ENCODE measurements at regions not wholly inside any gene's neighbourhood (a gene's known extent, or its start where the extent isn't known, plus 50 kb on each side); places are given as distances from the start of the nearest gene placed in this dataset.

- no peak for DNase-seq (ENCODE audit: low read depth)
- H3K4me3 ChIP-seq (ENCODE audit: low read depth, low read length): no peak overlapping the region
- no peak for TF ChIP-seq CTCF (IDR thresholded peaks at IDR 0.05; ENCODE audit: control insufficient read depth, extremely low read depth, insufficient read depth)
Observed at GRCh38 chr20:52256454-52256853, 64.9 kb upstream of the ZFP64 start.

- TF ChIP-seq CTCF (IDR thresholded peaks at IDR 0.05; ENCODE audit: control insufficient read depth, extremely low read depth, insufficient read depth): no peak
- DNase-seq (ENCODE audit: low read depth): no peak
Observed at GRCh38 chr20:52252664-52253063, 61.1 kb upstream of the ZFP64 start.

GRCh38 chr20:52251827-52252226, 60.2 kb upstream of the ZFP64 start:
- DNase-seq (ENCODE audit: low read depth): no peak
- TF ChIP-seq CTCF (IDR thresholded peaks at IDR 0.05; ENCODE audit: control insufficient read depth, extremely low read depth, insufficient read depth): no peak
- no peak overlapping the region for H3K4me3 ChIP-seq (ENCODE audit: low read depth, low read length)

More at GRCh38 chr20:52252664-52253063, 61.1 kb upstream of the ZFP64 start:
- no peak overlapping the region for H3K4me3 ChIP-seq (ENCODE audit: low read depth, low read length)

- H3K4me3 ChIP-seq (ENCODE audit: low read depth, low read length): no peak overlapping the region
- TF ChIP-seq CTCF (IDR thresholded peaks at IDR 0.05; ENCODE audit: control insufficient read depth, extremely low read depth, insufficient read depth): no peak
- DNase-seq (ENCODE audit: low read depth): no peak
Observed at GRCh38 chr20:52251136-52251700, 59.6 kb upstream of the ZFP64 start.

GRCh38 chr20:52247548-52247947, 56.0 kb upstream of the ZFP64 start:
- TF ChIP-seq CTCF (IDR thresholded peaks at IDR 0.05; ENCODE audit: control insufficient read depth, extremely low read depth, insufficient read depth): no peak
- H3K4me3 ChIP-seq (ENCODE audit: low read depth, low read length): no peak overlapping the region

GRCh38 chr20:52246366-52246765, 54.8 kb upstream of the ZFP64 start:
- no peak overlapping the region for H3K4me3 ChIP-seq (ENCODE audit: low read depth, low read length)
- no peak for TF ChIP-seq CTCF (IDR thresholded peaks at IDR 0.05; ENCODE audit: control insufficient read depth, extremely low read depth, insufficient read depth)
- DNase-seq (ENCODE audit: low read depth): no peak

More at GRCh38 chr20:52247548-52247947, 56.0 kb upstream of the ZFP64 start:
- no peak for DNase-seq (ENCODE audit: low read depth)

- no peak for DNase-seq (ENCODE audit: low read depth)
- no peak for TF ChIP-seq CTCF (IDR thresholded peaks at IDR 0.05; ENCODE audit: control insufficient read depth, extremely low read depth, insufficient read depth)
- no peak overlapping the region for H3K4me3 ChIP-seq (ENCODE audit: low read depth, low read length)
Observed at GRCh38 chr20:52244702-52245101, 53.1 kb upstream of the ZFP64 start.

All from LNCaP clone FGC (cell line).